ENCODE measurements at regions not wholly inside any gene's neighbourhood (a gene's known extent, or its start where the extent isn't known, plus 50 kb on each side); places are given as distances from the start of the nearest gene placed in this dataset.

- Histone ChIP-seq H3K79me2 (ENCODE audit: insufficient read depth, low read length) (no peaks in the 10 kb centered on the region), H3K23me2 (ENCODE audit: insufficient read length, low read depth, low read length, poor library complexity, severe bottlenecking) (no peaks in the 10 kb centered on the region), H3K56ac (ENCODE audit: insufficient read length, low read depth, low read length) (no peak overlapping the region), H2BK12ac (ENCODE audit: insufficient read length, low read depth, low read length) (no peak overlapping the region), H3T11ph (ENCODE audit: low read length) (no peak overlapping the region), H4K91ac (ENCODE audit: insufficient read length, low read depth, low read length) (no peak overlapping the region), H3K18ac (ENCODE audit: insufficient read length, low read depth, low read length) (no peak overlapping the region), H3K4me2 (ENCODE audit: insufficient read depth, insufficient read length, low read length) (no peak overlapping the region), H2BK15ac (ENCODE audit: low read depth, low read length) (no peak overlapping the region), H2BK120ac (ENCODE audit: low read depth, low read length, poor library complexity, severe bottlenecking) (no peak overlapping the region), H3K79me1 (ENCODE audit: insufficient read depth, low read depth, low read length, poor library complexity, severe bottlenecking) (no peaks in the 10 kb centered on the region), H2AK5ac (ENCODE audit: insufficient read length, low read length) (no peak overlapping the region), H3K14ac (ENCODE audit: insufficient read depth, low read length) (no peak overlapping the region), H2BK5ac (ENCODE audit: insufficient read length, low read length) (no peak overlapping the region), H3K4ac (ENCODE audit: low read depth, low read length) (no peak overlapping the region), H4K20me1 (ENCODE audit: control insufficient read depth, insufficient read depth, insufficient read length) (no peaks in the 10 kb centered on the region), H2BK20ac (ENCODE audit: low read depth, low read length, poor library complexity, severe bottlenecking) (no peak overlapping the region), H4K8ac (replicated peaks; ENCODE audit: insufficient read length, low read depth, low read length) (no peak overlapping the region), H4K5ac (ENCODE audit: insufficient read length, low read depth, low read length) (no peak overlapping the region), H2AFZ (ENCODE audit: low read length) (no peak overlapping the region), H3K9ac (ENCODE audit: extremely low read depth, insufficient read length, low read length) (no peak overlapping the region), H3K27ac (ENCODE audit: insufficient read length, low read depth, low read length) (no peak overlapping the region), H3K27me3 (ENCODE audit: insufficient read depth, low read length) (no peaks in the 10 kb centered on the region), H3K9me3 (ENCODE audit: control insufficient read depth, low read depth, low read length) (no peaks in the 10 kb centered on the region), H3K23ac (ENCODE audit: insufficient read length, low read depth, low read length) (no peak overlapping the region), H3K4me1 (ENCODE audit: insufficient read depth, low read length) (no peaks in the 10 kb centered on the region)
- no peak overlapping the region for H3K27ac Mint-ChIP-seq
- H3K27me3 Mint-ChIP-seq (ENCODE audit: low read depth) = peaks cover 14% of the 10 kb centered on the region
- no peak for TF ChIP-seq CTCF (conservative IDR thresholded peaks at IDR 0.05)
- H3K36me3 Mint-ChIP-seq (ENCODE audit: insufficient read depth in 1 of 3, low read depth in 3 of 3) = no peaks in the 10 kb centered on the region
- H3K9me3 Mint-ChIP-seq = no peaks in the 10 kb centered on the region
- no CpG with 5 or more reads among the region's 4 CpGs for WGBS (ENCODE audit: extremely low coverage, insufficient read length, low lambda C conversion rate)
- DNase-seq = no peak
- H3K4me3 Mint-ChIP-seq = no peak overlapping the region
- no peaks in the 10 kb centered on the region for H3K4me1 Mint-ChIP-seq
Measured at GRCh38 chr18:21968338-21968737, 201.1 kb upstream of the GATA6 start.

All from H9 (cell line).